ENCODE measurements at regions not wholly inside any gene's neighbourhood (a gene's known extent, or its start where the extent isn't known, plus 50 kb on each side); places are given as distances from the start of the nearest gene placed in this dataset.

DNA sequence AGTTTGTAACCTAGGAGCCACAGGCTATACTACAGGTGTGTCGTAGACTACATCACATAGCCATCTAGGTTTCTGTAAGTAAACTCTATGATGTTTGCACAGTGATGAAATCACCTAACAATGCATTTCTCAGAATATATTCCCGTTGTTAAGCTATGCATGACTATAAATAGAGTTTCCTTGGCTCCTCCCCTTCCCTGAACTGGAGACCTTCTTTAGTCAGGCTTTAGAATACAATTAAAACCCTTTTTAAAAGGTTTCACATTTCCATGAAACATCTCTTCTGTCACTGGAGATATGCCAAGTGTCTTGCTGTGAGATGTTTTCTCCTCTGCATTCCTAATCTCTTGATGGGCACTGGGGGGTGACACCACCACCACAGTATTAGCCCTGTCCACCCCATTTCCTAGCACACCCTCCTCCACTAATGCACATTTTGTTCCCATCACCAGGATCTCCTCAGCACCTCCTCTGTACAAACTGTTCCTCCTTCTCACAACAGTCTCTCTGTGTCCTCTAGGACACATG lies 334.6 kb upstream of the CPEB2 start:
- ATAC-seq (ENCODE audit: insufficient number of reproducible peaks, low FRiP score, low read depth), result no peak

DNA sequence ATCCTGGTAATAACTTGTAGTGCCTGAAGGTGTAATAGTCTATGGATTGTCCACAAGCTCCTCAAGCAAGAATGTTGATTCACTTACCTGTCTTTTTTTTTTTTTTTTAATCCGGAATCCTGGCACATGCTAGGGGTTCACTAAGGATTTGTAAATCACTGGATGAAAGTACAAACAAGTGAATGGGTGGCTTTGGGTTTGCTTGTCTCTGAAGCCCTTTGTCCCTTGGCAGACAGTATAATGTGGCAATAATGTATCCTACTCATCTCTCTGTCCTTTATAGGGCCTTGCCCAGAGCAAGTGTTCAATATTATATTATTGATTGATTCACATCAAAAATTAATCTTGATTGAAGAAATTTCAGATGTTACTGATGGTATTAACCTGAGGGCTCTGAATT lies 334.0 kb upstream of the CPEB2 start:
- DNase-seq (ENCODE audit: low spot score), result no peak
- H3K36me3 ChIP-seq, result no peaks in the 10 kb centered on the region
- TF ChIP-seq CTCF (IDR thresholded peaks at IDR 0.05), result no peak
- H3K4me3 ChIP-seq, result no peak overlapping the region
- no peak for ATAC-seq (ENCODE audit: insufficient number of reproducible peaks, low FRiP score, low read depth)
- no peaks in the 10 kb centered on the region for H3K4me1 ChIP-seq (ENCODE audit: control insufficient read depth in 1 of 2, low read depth in 2 of 2)
- H3K27ac ChIP-seq, result no peak overlapping the region
- H3K9me3 ChIP-seq, result no peaks in the 10 kb centered on the region
- no peaks in the 10 kb centered on the region for H3K27me3 ChIP-seq (replicated peaks; ENCODE audit: insufficient read depth)

More for the DNA sequence above, 334.6 kb upstream of the CPEB2 start:
- H3K27me3 ChIP-seq (replicated peaks; ENCODE audit: insufficient read depth), result no peaks in the 10 kb centered on the region
- DNase-seq (ENCODE audit: low spot score), result no peak
- H3K27ac ChIP-seq, result no peak overlapping the region
- no peak overlapping the region for H3K4me3 ChIP-seq
- no peaks in the 10 kb centered on the region for H3K4me1 ChIP-seq (ENCODE audit: control insufficient read depth in 1 of 2, low read depth in 2 of 2)
- no peaks in the 10 kb centered on the region for H3K9me3 ChIP-seq
- H3K36me3 ChIP-seq, result no peaks in the 10 kb centered on the region
- TF ChIP-seq CTCF (IDR thresholded peaks at IDR 0.05), result no peak

GRCh38 chr4:14669371-14669770 lies 332.9 kb upstream of the CPEB2 start:
- DNase-seq (ENCODE audit: low spot score) (no peak), ATAC-seq (ENCODE audit: insufficient number of reproducible peaks, low FRiP score, low read depth) (no peak)
- H3K36me3 ChIP-seq, result no peaks in the 10 kb centered on the region
- H3K4me3 ChIP-seq, result no peak overlapping the region
- no peaks in the 10 kb centered on the region for H3K4me1 ChIP-seq (ENCODE audit: control insufficient read depth in 1 of 2, low read depth in 2 of 2)
- no peak overlapping the region for H3K27ac ChIP-seq
- no peaks in the 10 kb centered on the region for H3K27me3 ChIP-seq (replicated peaks; ENCODE audit: insufficient read depth)
- no peak for TF ChIP-seq CTCF (IDR thresholded peaks at IDR 0.05)
- no peaks in the 10 kb centered on the region for H3K9me3 ChIP-seq

GRCh38 chr4:14671146-14671545 lies 331.1 kb upstream of the CPEB2 start:
- no peaks in the 10 kb centered on the region for H3K9me3 ChIP-seq
- no peak overlapping the region for H3K27ac ChIP-seq
- H3K4me3 ChIP-seq, result no peak overlapping the region
- no peak for DNase-seq (ENCODE audit: low spot score)
- H3K36me3 ChIP-seq, result no peaks in the 10 kb centered on the region
- no peaks in the 10 kb centered on the region for H3K4me1 ChIP-seq (ENCODE audit: control insufficient read depth in 1 of 2, low read depth in 2 of 2)
- no peaks in the 10 kb centered on the region for H3K27me3 ChIP-seq (replicated peaks; ENCODE audit: insufficient read depth)
- ATAC-seq (ENCODE audit: insufficient number of reproducible peaks, low FRiP score, low read depth), result no peak
- no peak for TF ChIP-seq CTCF (IDR thresholded peaks at IDR 0.05)

DNA sequence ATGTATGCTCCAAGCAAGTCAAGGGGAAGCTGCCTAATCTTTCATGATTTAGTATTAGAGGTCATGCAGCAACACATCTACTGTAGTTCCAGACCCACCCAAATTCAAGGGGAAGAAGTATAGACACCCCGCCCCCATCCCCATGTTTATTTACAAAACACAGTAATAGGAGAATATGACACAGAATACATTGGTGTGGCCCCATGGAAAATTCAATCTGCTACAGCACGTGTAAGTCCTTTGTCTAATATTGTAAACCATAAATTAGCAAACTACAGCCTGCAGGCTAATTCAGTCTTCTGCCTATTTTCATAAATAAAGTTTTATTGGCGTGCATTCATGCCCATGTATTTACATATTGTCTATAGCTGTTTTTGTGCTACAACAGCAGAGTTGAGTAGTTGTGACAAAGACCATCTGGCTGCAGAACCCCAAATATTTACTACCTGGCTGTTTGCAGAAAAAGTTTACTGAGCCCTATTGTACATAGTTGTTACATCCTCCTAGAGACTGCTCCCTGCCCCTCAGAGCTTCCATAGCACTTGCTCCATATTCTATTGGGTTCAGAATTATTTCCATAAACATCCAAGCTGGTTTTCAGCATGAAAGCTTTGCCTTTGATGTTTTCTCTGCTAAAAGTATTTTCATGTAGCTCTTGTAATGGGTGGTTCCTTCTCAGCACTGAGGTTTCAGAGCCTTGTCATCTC lies 326.8 kb upstream of the CPEB2 start:
- ATAC-seq (ENCODE audit: insufficient number of reproducible peaks, low FRiP score, low read depth), result no peak
- Histone ChIP-seq H3K36me3 (no peaks in the 10 kb centered on the region), H3K4me1 (ENCODE audit: control insufficient read depth in 1 of 2, low read depth in 2 of 2) (no peaks in the 10 kb centered on the region), H3K9me3 (no peaks in the 10 kb centered on the region), H3K27ac (no peak overlapping the region), H3K4me3 (no peak overlapping the region), H3K27me3 (replicated peaks; ENCODE audit: insufficient read depth) (no peaks in the 10 kb centered on the region)
- no peak for TF ChIP-seq CTCF (IDR thresholded peaks at IDR 0.05)
- DNase-seq (ENCODE audit: low spot score), result no peak

Data from thoracic aorta (tissue), 2 donors.